ENCODE measurements at regions not wholly inside any gene's neighbourhood (a gene's known extent, or its start where the extent isn't known, plus 50 kb on each side); places are given as distances from the start of the nearest gene placed in this dataset.

DNA sequence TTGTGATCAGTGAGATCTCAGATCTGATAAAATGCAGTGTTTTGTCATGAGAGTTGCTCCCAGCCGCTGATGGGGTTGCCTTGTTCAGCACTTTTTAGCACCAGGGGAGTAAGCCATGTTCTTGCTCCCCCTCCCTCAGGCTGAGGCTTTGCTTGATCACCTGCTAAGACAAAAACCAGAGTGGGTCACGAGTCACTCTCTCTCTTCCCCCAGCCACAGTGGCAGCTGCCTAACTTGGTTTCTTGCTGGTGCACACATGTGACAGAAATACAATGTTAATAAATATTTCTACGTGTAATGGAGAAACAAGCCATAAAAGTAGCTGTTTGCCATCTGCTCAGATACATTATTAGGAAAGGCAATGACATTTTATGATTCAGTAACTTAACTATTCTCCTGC lies 212.4 kb upstream of the DMRT1 start:
- no peak for TF ChIP-seq POLR2A (IDR thresholded peaks at IDR 0.05)
- TF ChIP-seq, protein P1, sequence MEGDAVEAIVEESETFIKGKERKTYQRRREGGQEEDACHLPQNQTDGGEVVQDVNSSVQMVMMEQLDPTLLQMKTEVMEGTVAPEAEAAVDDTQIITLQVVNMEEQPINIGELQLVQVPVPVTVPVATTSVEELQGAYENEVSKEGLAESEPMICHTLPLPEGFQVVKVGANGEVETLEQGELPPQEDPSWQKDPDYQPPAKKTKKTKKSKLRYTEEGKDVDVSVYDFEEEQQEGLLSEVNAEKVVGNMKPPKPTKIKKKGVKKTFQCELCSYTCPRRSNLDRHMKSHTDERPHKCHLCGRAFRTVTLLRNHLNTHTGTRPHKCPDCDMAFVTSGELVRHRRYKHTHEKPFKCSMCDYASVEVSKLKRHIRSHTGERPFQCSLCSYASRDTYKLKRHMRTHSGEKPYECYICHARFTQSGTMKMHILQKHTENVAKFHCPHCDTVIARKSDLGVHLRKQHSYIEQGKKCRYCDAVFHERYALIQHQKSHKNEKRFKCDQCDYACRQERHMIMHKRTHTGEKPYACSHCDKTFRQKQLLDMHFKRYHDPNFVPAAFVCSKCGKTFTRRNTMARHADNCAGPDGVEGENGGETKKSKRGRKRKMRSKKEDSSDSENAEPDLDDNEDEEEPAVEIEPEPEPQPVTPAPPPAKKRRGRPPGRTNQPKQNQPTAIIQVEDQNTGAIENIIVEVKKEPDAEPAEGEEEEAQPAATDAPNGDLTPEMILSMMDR (IDR thresholded peaks at IDR 0.05): no peak
